HUES6 (cell line): ENCODE measurements at regions not wholly inside any gene's neighbourhood (a gene's known extent, or its start where the extent isn't known, plus 50 kb on each side); places are given as distances from the start of the nearest gene placed in this dataset.
"Not testable (repeated sequence)": the region's sequence is repeated elsewhere in the genome, so short reads cannot be mapped to it uniquely, and the experiment has no call there.

Source experiments
- H3K27ac ChIP-seq: 2 replicates; pipeline ENCODE4 v1.7.0; 2013; ENCODE audit warnings: low read depth, mild to moderate bottlenecking, low read length, inconsistent platforms
- H3K27me3 ChIP-seq: 2 replicates; pipeline ENCODE4 v1.6.1; 2013; ENCODE audit warnings: low read length; ENCODE audit not compliant: control insufficient read depth, insufficient read depth
- H3K36me3 ChIP-seq: 2 replicates; pipeline ENCODE4 v1.6.1; 2013; ENCODE audit warnings: low read length; ENCODE audit not compliant: control insufficient read depth, insufficient read depth
- H3K4me1 ChIP-seq: 2 replicates; pipeline ENCODE4 v1.6.1; 2013; ENCODE audit warnings: low read length; ENCODE audit not compliant: control insufficient read depth, insufficient read depth
- H3K4me3 ChIP-seq: 2 replicates; pipeline ENCODE4 v1.5.1; 2013; ENCODE audit warnings: low read depth, low read length
- H3K9ac ChIP-seq: one replicate; pipeline ENCODE4 v1.6.1; 2013; ENCODE audit warnings: mild to moderate bottlenecking, low read length
- H3K9me3 ChIP-seq: 2 replicates; pipeline ENCODE4 v1.6.1; 2013; ENCODE audit warnings: low read depth, low read length; ENCODE audit not compliant: control insufficient read depth, insufficient read depth

GRCh38 chr1:93757256-93758036, 75.8 kb upstream of the BCAR3 start:
- no peak overlapping the region for H3K4me3 ChIP-seq
- no peak overlapping the region for H3K9ac ChIP-seq
- no peaks in the 10 kb centered on the region for H3K27me3 ChIP-seq
- no peaks in the 10 kb centered on the region for H3K4me1 ChIP-seq
- no peaks in the 10 kb centered on the region for H3K9me3 ChIP-seq
- H3K36me3 ChIP-seq = no peaks in the 10 kb centered on the region
- no peak overlapping the region for H3K27ac ChIP-seq

GRCh38 chr1:93756657-93757056, 75.0 kb upstream of the BCAR3 start:
- Histone ChIP-seq H3K4me3 (no peak overlapping the region), H3K36me3 (no peaks in the 10 kb centered on the region), H3K4me1 (no peaks in the 10 kb centered on the region), H3K9me3 (no peaks in the 10 kb centered on the region), H3K9ac (no peak overlapping the region), H3K27me3 (no peaks in the 10 kb centered on the region), H3K27ac (no peak overlapping the region)

GRCh38 chr1:93755251-93755715, 73.6 kb upstream of the BCAR3 start:
- not testable (repeated sequence) for H3K27ac ChIP-seq, H3K9me3 ChIP-seq, H3K4me1 ChIP-seq, H3K9ac ChIP-seq, H3K27me3 ChIP-seq, H3K36me3 ChIP-seq, H3K4me3 ChIP-seq

- Histone ChIP-seq H3K36me3 (no peaks in the 10 kb centered on the region), H3K4me1 (peaks cover 3% of the 10 kb centered on the region; the same call in 1 of the 2 replicates), H3K4me3 (no peak overlapping the region), H3K9ac (no peak overlapping the region), H3K27me3 (no peaks in the 10 kb centered on the region), H3K9me3 (no peaks in the 10 kb centered on the region), H3K27ac (no peak overlapping the region)
Measured at GRCh38 chr1:93753791-93754763, 72.4 kb upstream of the BCAR3 start.

GRCh38 chr1:93751377-93752250, 70.0 kb upstream of the BCAR3 start:
- Histone ChIP-seq H3K9ac (no peak overlapping the region), H3K9me3 (peaks cover 12% of the 10 kb centered on the region), H3K4me3 (no peak overlapping the region), H3K27ac (no peak overlapping the region), H3K27me3 (no peaks in the 10 kb centered on the region), H3K36me3 (no peaks in the 10 kb centered on the region), H3K4me1 (peaks cover 3% of the 10 kb centered on the region; the same call in 1 of the 2 replicates)

GRCh38 chr1:93750955-93751354, 69.3 kb upstream of the BCAR3 start:
- H3K27me3 ChIP-seq = no peaks in the 10 kb centered on the region
- H3K27ac ChIP-seq = no peak overlapping the region
- peaks cover 3% of the 10 kb centered on the region; the same call in 1 of the 2 replicates for H3K4me1 ChIP-seq
- no peak overlapping the region for H3K9ac ChIP-seq
- H3K4me3 ChIP-seq = no peak overlapping the region
- H3K9me3 ChIP-seq = peaks cover 14% of the 10 kb centered on the region
- no peaks in the 10 kb centered on the region for H3K36me3 ChIP-seq

- Histone ChIP-seq H3K36me3 (no peaks in the 10 kb centered on the region), H3K9me3 (peaks cover 14% of the 10 kb centered on the region), H3K4me1 (peaks cover 3% of the 10 kb centered on the region; the same call in 1 of the 2 replicates), H3K9ac (no peak overlapping the region), H3K27ac (no peak overlapping the region), H3K4me3 (no peak overlapping the region), H3K27me3 (no peaks in the 10 kb centered on the region)
Measured at GRCh38 chr1:93749894-93750301, 68.3 kb upstream of the BCAR3 start.

- Histone ChIP-seq H3K36me3 (no peaks in the 10 kb centered on the region), H3K27ac (no peak overlapping the region), H3K9ac (no peak overlapping the region), H3K4me3 (no peak overlapping the region), H3K27me3 (no peaks in the 10 kb centered on the region), H3K4me1 (peaks cover 3% of the 10 kb centered on the region; the same call in 1 of the 2 replicates), H3K9me3 (peaks cover 14% of the 10 kb centered on the region)
Measured at GRCh38 chr1:93749487-93749886, 67.8 kb upstream of the BCAR3 start.

GRCh38 chr1:93746021-93746812, 64.6 kb upstream of the BCAR3 start:
- H3K36me3 ChIP-seq = no peaks in the 10 kb centered on the region
- H3K9ac ChIP-seq = no peak overlapping the region
- H3K4me1 ChIP-seq = peaks cover under 1% of the 10 kb centered on the region; the same call in 1 of the 2 replicates
- H3K9me3 ChIP-seq = peaks cover 14% of the 10 kb centered on the region
- H3K27me3 ChIP-seq = no peaks in the 10 kb centered on the region
- no peak overlapping the region for H3K4me3 ChIP-seq
- no peak overlapping the region for H3K27ac ChIP-seq
